Neuronal stem cell (in vitro differentiated cells): ENCODE measurements at regions not wholly inside any gene's neighbourhood (a gene's known extent, or its start where the extent isn't known, plus 50 kb on each side); places are given as distances from the start of the nearest gene placed in this dataset.
A peak's percentile ranks its signal among the peaks of the same experiment; 100 is the strongest.

Experiments used
- DNase-seq: peaks from one replicate; pipeline ENCODE4 v3.0.0-alpha.2; 2013; ENCODE audit warnings: low spot score
- H2AFZ ChIP-seq: one replicate; pipeline ENCODE4 v1.6.1; 2013; ENCODE audit warnings: mild to moderate bottlenecking, low read length, inconsistent platforms
- H2AK5ac ChIP-seq: 2 replicates; pipeline ENCODE4 v1.6.1; 2013; ENCODE audit warnings: low read depth, mild to moderate bottlenecking, inconsistent platforms, low read length, moderate library complexity, mixed read lengths
- H2BK120ac ChIP-seq: 2 replicates; pipeline ENCODE4 v1.6.1; 2013; ENCODE audit warnings: low read depth, mild to moderate bottlenecking, inconsistent platforms, low read length, moderate library complexity, mixed read lengths
- H2BK12ac ChIP-seq: one replicate; pipeline ENCODE4 v1.6.1; 2013; ENCODE audit warnings: low read length, inconsistent platforms
- H2BK15ac ChIP-seq: 2 replicates; pipeline ENCODE4 v1.6.1; 2013; ENCODE audit warnings: mild to moderate bottlenecking, low read length, inconsistent platforms, mixed read lengths
- H2BK5ac ChIP-seq: one replicate; pipeline ENCODE4 v1.6.1; 2013; ENCODE audit warnings: inconsistent platforms, mild to moderate bottlenecking, low read length, moderate library complexity
- H3K14ac ChIP-seq: one replicate; pipeline ENCODE4 v1.6.1; 2013; ENCODE audit warnings: low read length, inconsistent platforms
- H3K18ac ChIP-seq: 2 replicates; pipeline ENCODE4 v1.6.1; 2013; ENCODE audit warnings: low read length, inconsistent platforms
- H3K23ac ChIP-seq: 2 replicates; pipeline ENCODE4 v1.6.1; 2013; ENCODE audit warnings: low read depth, mild to moderate bottlenecking, mixed read lengths, low read length, inconsistent platforms; ENCODE audit not compliant: poor library complexity
- H3K27ac ChIP-seq: replicated peaks from 3 replicates; pipeline ENCODE4 v1.5.1; 2013; ENCODE audit warnings: low read length, inconsistent platforms
- H3K27me3 ChIP-seq, 3 experiments: 2 replicates each; pipeline ENCODE4 v1.6.1; 2013; ENCODE audit warnings: low read length in 3 of 3, mild to moderate bottlenecking in 2 of 3, inconsistent platforms in 1 of 3, low read depth in 1 of 3, mixed read lengths in 1 of 3, moderate library complexity in 1 of 3; ENCODE audit not compliant: control insufficient read depth in 3 of 3, insufficient read depth in 3 of 3
- H3K36me3 ChIP-seq, 2 donors: replicated peaks in 1 of 2; 2 replicates each; pipeline ENCODE4 v1.6.1; 2013; ENCODE audit warnings: low read length in 2 of 2; ENCODE audit not compliant: control insufficient read depth in 2 of 2, insufficient read depth in 2 of 2
- H3K4ac ChIP-seq: 2 replicates; pipeline ENCODE4 v1.6.1; 2013; ENCODE audit warnings: inconsistent platforms, mild to moderate bottlenecking, low read length, moderate library complexity
- H3K4me1 ChIP-seq, 2 donors: 1 replicate in 1 of 2; 2 replicates in 1 of 2; pipeline ENCODE4 v1.6.1; 2013; ENCODE audit warnings: low read length in 2 of 2, low read depth in 1 of 2; ENCODE audit not compliant: control insufficient read depth in 2 of 2, insufficient read depth in 1 of 2
- H3K4me2 ChIP-seq: one replicate; pipeline ENCODE4 v1.6.1; 2013; ENCODE audit warnings: mild to moderate bottlenecking, low read length, inconsistent platforms; ENCODE audit not compliant: insufficient read depth, poor library complexity, severe bottlenecking
- H3K4me3 ChIP-seq, 2 donors: 2 replicates each; pipeline ENCODE4 v1.5.1; 2013; ENCODE audit warnings: low read length in 2 of 2, mild to moderate bottlenecking in 2 of 2, inconsistent platforms in 1 of 2, moderate library complexity in 1 of 2
- H3K79me1 ChIP-seq: one replicate; pipeline ENCODE4 v1.6.1; 2013; ENCODE audit warnings: low read depth, mild to moderate bottlenecking, inconsistent platforms, low read length, moderate library complexity
- H3K9ac ChIP-seq: one replicate; pipeline ENCODE4 v1.6.1; 2013; ENCODE audit warnings: mild to moderate bottlenecking, low read depth, low read length, inconsistent platforms; ENCODE audit not compliant: poor library complexity
- H3K9me3 ChIP-seq, 2 donors: replicated peaks in 1 of 2; 2 replicates each; pipeline versions ENCODE3 to v1.6.1; 2013; ENCODE audit warnings: low read length in 2 of 2, mild to moderate bottlenecking in 2 of 2, inconsistent platforms in 1 of 2, low read depth in 1 of 2, mixed read lengths in 1 of 2, moderate library complexity in 1 of 2; ENCODE audit not compliant: control insufficient read depth in 2 of 2, insufficient read depth in 1 of 2
- H4K8ac ChIP-seq: one replicate; pipeline ENCODE4 v1.6.1; 2013; ENCODE audit warnings: low read depth, mild to moderate bottlenecking, inconsistent platforms, low read length, moderate library complexity
- H4K91ac ChIP-seq: one replicate; pipeline ENCODE4 v1.6.1; 2013; ENCODE audit warnings: low read length, low read depth, mild to moderate bottlenecking, inconsistent platforms; ENCODE audit not compliant: poor library complexity
- WGBS, 2 donors: extraction: QIAGEN DNeasy Blood & Tissue Kit; methylation state at CpG; one replicate each; pipeline ENCODE4 v1.1.7; 2013; ENCODE audit warnings: missing lambda C conversion rate in 2 of 2, mixed read lengths in 1 of 2; ENCODE audit not compliant: insufficient read length in 2 of 2, insufficient replicate concordance in 1 of 2; ENCODE audit errors: extremely low coverage in 2 of 2; 5-methylcytosine and 5-hydroxymethylcytosine counted together

GRCh38 chrX:21056622-21057021 is 317.6 kb upstream of the CNKSR2 start:
- H2BK15ac ChIP-seq: no peak overlapping the region
- no peak overlapping the region for H3K9ac ChIP-seq
- no peaks in the 10 kb centered on the region for H3K79me1 ChIP-seq
- H3K27me3 ChIP-seq: no peaks in the 10 kb centered on the region
- H3K23ac ChIP-seq: no peak overlapping the region
- no peak overlapping the region for H3K4ac ChIP-seq
- H3K14ac ChIP-seq: no peak overlapping the region
- no peak overlapping the region for H2BK12ac ChIP-seq
- no peak overlapping the region for H2BK120ac ChIP-seq
- DNase-seq: no peak
- H3K4me3 ChIP-seq: no peak overlapping the region
- H3K9me3 ChIP-seq: peaks cover 0 to 6% of the 10 kb centered on the region in 2 donors
- no peak overlapping the region for H4K91ac ChIP-seq
- H3K4me1 ChIP-seq: no peaks in the 10 kb centered on the region
- no peak overlapping the region for H2AFZ ChIP-seq
- no peak overlapping the region for H2BK5ac ChIP-seq
- WGBS, 2 donors: no CpG with 5 or more reads among the region's 2 CpGs
- H3K36me3 ChIP-seq: no peaks in the 10 kb centered on the region
- H4K8ac ChIP-seq: no peak overlapping the region
- no peak overlapping the region for H2AK5ac ChIP-seq
- no peak overlapping the region for H3K27ac ChIP-seq
- H3K4me2 ChIP-seq: no peak overlapping the region
- no peak overlapping the region for H3K18ac ChIP-seq

- no peak overlapping the region for H3K4me3 ChIP-seq
- WGBS, 2 donors: no CpG with 5 or more reads among the region's 2 CpGs
- no peak overlapping the region for H3K4me2 ChIP-seq
- H2BK12ac ChIP-seq: no peak overlapping the region
- no peak overlapping the region for H3K23ac ChIP-seq
- H2AFZ ChIP-seq: no peak overlapping the region
- H3K18ac ChIP-seq: no peak overlapping the region
- no peaks in the 10 kb centered on the region for H3K4me1 ChIP-seq
- no peak overlapping the region for H3K27ac ChIP-seq
- H4K8ac ChIP-seq: no peak overlapping the region
- no peaks in the 10 kb centered on the region for H3K36me3 ChIP-seq
- no peaks in the 10 kb centered on the region for H3K79me1 ChIP-seq
- no peak for DNase-seq
- H2BK15ac ChIP-seq: no peak overlapping the region
- no peaks in the 10 kb centered on the region for H3K9me3 ChIP-seq
- H2BK120ac ChIP-seq: no peak overlapping the region
- H3K14ac ChIP-seq: no peak overlapping the region
- no peak overlapping the region for H2AK5ac ChIP-seq
- no peak overlapping the region for H3K9ac ChIP-seq
- no peaks in the 10 kb centered on the region for H3K27me3 ChIP-seq
- H4K91ac ChIP-seq: no peak overlapping the region
- H2BK5ac ChIP-seq: no peak overlapping the region
- no peak overlapping the region for H3K4ac ChIP-seq
Observed at GRCh38 chrX:21047034-21047455, 327.2 kb upstream of the CNKSR2 start.

GRCh38 chrX:21014326-21014725 is 359.9 kb upstream of the CNKSR2 start:
- Histone ChIP-seq H3K9ac (no peak overlapping the region), H3K14ac (no peak overlapping the region), H3K27me3 (no peaks in the 10 kb centered on the region), H4K8ac (no peak overlapping the region), H2BK12ac (no peak overlapping the region), H3K23ac (no peak overlapping the region), H2AK5ac (no peak overlapping the region), H2AFZ (no peak overlapping the region), H3K4ac (no peak overlapping the region), H3K9me3 (no peaks in the 10 kb centered on the region), H3K79me1 (no peaks in the 10 kb centered on the region), H3K4me1 (peaks cover 0 to 3% of the 10 kb centered on the region in 2 donors), H3K4me2 (peak overlapping the region; percentile 2), H3K18ac (no peak overlapping the region), H3K36me3 (no peaks in the 10 kb centered on the region), H2BK15ac (no peak overlapping the region), H3K4me3 (no peak overlapping the region), H3K27ac (no peak overlapping the region), H2BK120ac (no peak overlapping the region), H4K91ac (no peak overlapping the region), H2BK5ac (no peak overlapping the region)
- no peak for DNase-seq
- no CpG with 5 or more reads among the region's 2 CpGs for WGBS, 2 donors

DNA sequence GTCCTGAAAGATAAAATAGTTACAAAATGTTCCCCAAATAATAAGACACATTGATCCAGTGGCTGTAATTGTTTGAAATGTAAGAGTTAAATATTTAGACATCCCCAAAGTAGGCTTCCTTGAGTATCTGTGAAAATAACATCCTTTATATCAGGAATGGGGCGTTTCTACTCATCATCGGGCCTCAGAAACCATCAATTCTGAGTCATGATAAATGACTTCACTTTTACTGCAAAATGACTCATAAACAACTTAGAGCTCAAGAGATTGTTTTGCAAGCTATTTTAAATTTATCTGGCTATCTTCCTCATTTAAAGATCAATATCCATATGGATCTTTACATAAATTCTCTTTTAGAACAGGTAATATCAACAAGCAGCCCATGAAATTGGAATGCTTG is 369.4 kb upstream of the CNKSR2 start:
- H3K27ac ChIP-seq: no peak overlapping the region
- H3K9me3 ChIP-seq: no peaks in the 10 kb centered on the region
- no peak overlapping the region for H4K91ac ChIP-seq
- no peaks in the 10 kb centered on the region for H3K79me1 ChIP-seq
- H2BK120ac ChIP-seq: no peak overlapping the region
- DNase-seq: no peak
- H3K14ac ChIP-seq: no peak overlapping the region
- no peak overlapping the region for H2BK5ac ChIP-seq
- H3K4me2 ChIP-seq: no peak overlapping the region
- no peak overlapping the region for H4K8ac ChIP-seq
- no peak overlapping the region for H3K4me3 ChIP-seq
- H3K27me3 ChIP-seq: no peaks in the 10 kb centered on the region
- no peaks in the 10 kb centered on the region for H3K4me1 ChIP-seq
- no peak overlapping the region for H3K9ac ChIP-seq
- H2AK5ac ChIP-seq: no peak overlapping the region
- H3K23ac ChIP-seq: no peak overlapping the region
- no peak overlapping the region for H2AFZ ChIP-seq
- H3K18ac ChIP-seq: no peak overlapping the region
- H3K4ac ChIP-seq: no peak overlapping the region
- H2BK15ac ChIP-seq: no peak overlapping the region
- no peak overlapping the region for H2BK12ac ChIP-seq
- no CpG with 5 or more reads among the region's 2 CpGs for WGBS, 2 donors
- no peaks in the 10 kb centered on the region for H3K36me3 ChIP-seq
